ENCODE measurements at regions not wholly inside any gene's neighbourhood (a gene's known extent, or its start where the extent isn't known, plus 50 kb on each side); places are given as distances from the start of the nearest gene placed in this dataset.

DNA sequence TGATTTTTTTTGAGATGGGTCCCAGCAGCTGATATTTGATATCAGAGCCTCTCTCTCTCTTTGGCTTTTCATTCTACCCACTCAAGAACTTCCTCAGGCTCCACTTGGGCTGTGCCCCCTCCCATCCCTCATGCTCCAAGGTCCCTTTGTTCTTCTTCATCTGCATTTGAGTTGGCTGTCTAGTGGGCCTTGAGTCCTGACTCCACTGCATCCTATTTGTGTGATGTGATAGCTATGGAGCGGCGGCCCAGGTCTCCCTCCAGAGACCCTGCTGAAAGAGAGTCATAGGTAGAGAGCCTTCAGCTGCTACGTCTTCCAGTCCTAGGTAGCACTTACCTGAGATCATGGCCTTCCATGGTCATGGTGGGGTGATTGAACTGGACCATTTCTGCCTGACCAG, 123.1 kb upstream of the VRK1 start:
- intact Hi-C loops (cut with micrococcal nuclease; ENCODE audit: unreplicated experiment) = no loop called here

DNA sequence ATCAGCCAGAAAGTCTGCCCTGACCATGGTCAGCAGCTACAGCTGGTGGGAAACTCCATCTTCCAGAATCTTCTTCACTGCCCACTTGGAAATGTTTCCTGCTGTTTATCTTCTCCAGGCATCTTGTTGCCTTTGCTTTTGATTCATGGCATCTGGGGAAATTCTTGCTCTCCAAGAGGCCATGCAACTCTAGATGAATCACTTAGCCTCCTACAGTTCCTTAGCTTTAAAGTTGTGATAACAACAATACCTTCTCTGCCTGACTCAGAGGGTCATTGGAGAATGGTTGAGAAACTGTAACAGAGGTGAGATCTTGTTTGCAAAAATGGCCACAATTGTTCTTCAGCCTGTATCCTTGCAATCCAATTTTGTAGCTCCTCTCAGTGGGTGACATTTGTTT, 121.0 kb upstream of the VRK1 start:
- no peak overlapping the region for H3K4me3 Mint-ChIP-seq (ENCODE audit: low read depth, unreplicated experiment)
- no peaks in the 10 kb centered on the region for H3K9me3 Mint-ChIP-seq (ENCODE audit: low read depth, unreplicated experiment)
- CTCF ChIA-PET = no interaction called here
- H3K27ac Mint-ChIP-seq (ENCODE audit: unreplicated experiment) = no peak overlapping the region
- H3K36me3 Mint-ChIP-seq (ENCODE audit: insufficient read depth, unreplicated experiment) = no peaks in the 10 kb centered on the region
- no TSS peak for BruUV-seq (replicated peaks)
- DNase-seq = no peak
- TF ChIP-seq CTCF (IDR thresholded peaks at IDR 0.05; ENCODE audit: unreplicated experiment) = no peak
- no peaks in the 10 kb centered on the region for H3K4me1 Mint-ChIP-seq (ENCODE audit: low read depth, unreplicated experiment)
- intact Hi-C loops (cut with micrococcal nuclease; ENCODE audit: unreplicated experiment) = no loop called here
- H3K27me3 Mint-ChIP-seq (ENCODE audit: unreplicated experiment) = peaks cover 60% of the 10 kb centered on the region

More for the DNA sequence above, 123.1 kb upstream of the VRK1 start:
- H3K9me3 Mint-ChIP-seq (ENCODE audit: low read depth, unreplicated experiment) = no peaks in the 10 kb centered on the region
- DNase-seq = no peak
- CTCF ChIA-PET = no interaction called here
- no peaks in the 10 kb centered on the region for H3K36me3 Mint-ChIP-seq (ENCODE audit: insufficient read depth, unreplicated experiment)
- H3K27ac Mint-ChIP-seq (ENCODE audit: unreplicated experiment) = no peak overlapping the region
- H3K27me3 Mint-ChIP-seq (ENCODE audit: unreplicated experiment) = peaks cover 77% of the 10 kb centered on the region
- H3K4me3 Mint-ChIP-seq (ENCODE audit: low read depth, unreplicated experiment) = no peak overlapping the region
- no peaks in the 10 kb centered on the region for H3K4me1 Mint-ChIP-seq (ENCODE audit: low read depth, unreplicated experiment)
- TF ChIP-seq CTCF (IDR thresholded peaks at IDR 0.05; ENCODE audit: unreplicated experiment) = no peak
- BruUV-seq (replicated peaks) = no TSS peak

- no peak for TF ChIP-seq CTCF (IDR thresholded peaks at IDR 0.05; ENCODE audit: unreplicated experiment)
- CTCF ChIA-PET = no interaction called here
- no TSS peak for BruUV-seq (replicated peaks)
- Mint-ChIP-seq H3K9me3 (ENCODE audit: low read depth, unreplicated experiment) (peaks cover 3% of the 10 kb centered on the region), H3K4me1 (ENCODE audit: low read depth, unreplicated experiment) (no peaks in the 10 kb centered on the region), H3K27ac (ENCODE audit: unreplicated experiment) (no peak overlapping the region), H3K36me3 (ENCODE audit: insufficient read depth, unreplicated experiment) (no peaks in the 10 kb centered on the region), H3K4me3 (ENCODE audit: low read depth, unreplicated experiment) (no peak overlapping the region), H3K27me3 (ENCODE audit: unreplicated experiment) (peaks cover 76% of the 10 kb centered on the region)
- intact Hi-C loops (cut with micrococcal nuclease; ENCODE audit: unreplicated experiment) = no loop called here
- DNase-seq = no peak
Observed at GRCh38 chr14:96681829-96682228, 115.4 kb upstream of the VRK1 start.

DNA sequence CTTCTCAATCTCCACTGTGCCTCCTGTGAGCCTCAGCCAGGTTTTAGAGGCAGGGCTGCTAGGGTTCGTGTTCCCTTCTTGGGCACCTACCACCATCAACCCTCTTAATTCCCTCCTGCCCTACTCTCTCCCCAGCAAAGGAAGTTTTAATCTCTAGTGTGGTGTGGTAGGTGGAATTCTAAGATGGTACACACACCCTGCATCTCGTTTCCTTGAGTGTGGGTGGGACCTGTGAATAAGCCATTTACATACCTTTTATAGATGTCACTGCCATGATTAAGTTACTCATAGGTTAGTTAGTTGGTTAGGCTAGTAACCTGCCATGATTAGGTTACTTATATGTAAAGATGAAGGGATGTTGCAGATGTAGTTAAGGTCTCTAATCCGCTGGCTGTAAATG, 114.8 kb upstream of the VRK1 start:
- H3K4me3 Mint-ChIP-seq (ENCODE audit: low read depth, unreplicated experiment) = no peak overlapping the region
- intact Hi-C loops (cut with micrococcal nuclease; ENCODE audit: unreplicated experiment) = no loop called here
- DNase-seq = no peak
- H3K27ac Mint-ChIP-seq (ENCODE audit: unreplicated experiment) = no peak overlapping the region
- no peaks in the 10 kb centered on the region for H3K36me3 Mint-ChIP-seq (ENCODE audit: insufficient read depth, unreplicated experiment)
- TF ChIP-seq CTCF (IDR thresholded peaks at IDR 0.05; ENCODE audit: unreplicated experiment) = no peak
- CTCF ChIA-PET = no interaction called here
- peaks cover 71% of the 10 kb centered on the region for H3K27me3 Mint-ChIP-seq (ENCODE audit: unreplicated experiment)
- peaks cover 3% of the 10 kb centered on the region for H3K9me3 Mint-ChIP-seq (ENCODE audit: low read depth, unreplicated experiment)
- no peaks in the 10 kb centered on the region for H3K4me1 Mint-ChIP-seq (ENCODE audit: low read depth, unreplicated experiment)
- no TSS peak for BruUV-seq (replicated peaks)

All from Calu3 (cell line).